ENCODE measurements at regions not wholly inside any gene's neighbourhood (a gene's known extent, or its start where the extent isn't known, plus 50 kb on each side); places are given as distances from the start of the nearest gene placed in this dataset.
"Not testable (repeated sequence)": the region's sequence is repeated elsewhere in the genome, so short reads cannot be mapped to it uniquely, and the experiment has no call there.

GRCh38 chr16:5214466-5214865 is 116.9 kb upstream of the EEF2KMT start:
- no peak for DNase-seq

- not testable (repeated sequence) for DNase-seq
Measured at GRCh38 chr16:5212501-5212900, 114.9 kb upstream of the EEF2KMT start.

- DNase-seq: not testable (repeated sequence)
Measured at GRCh38 chr16:5207862-5208498, 110.4 kb upstream of the EEF2KMT start.

GRCh38 chr16:5207001-5207523 is 109.5 kb upstream of the EEF2KMT start:
- no peak for DNase-seq

GRCh38 chr16:5206331-5206990 is 108.9 kb upstream of the EEF2KMT start:
- DNase-seq: no peak

GRCh38 chr16:5205361-5206040 is 107.9 kb upstream of the EEF2KMT start:
- DNase-seq: no peak

- not testable (repeated sequence) for DNase-seq
Measured at GRCh38 chr16:5203675-5204074, 106.1 kb upstream of the EEF2KMT start.

- no peak for DNase-seq
Measured at GRCh38 chr16:5200123-5200522, 102.5 kb upstream of the EEF2KMT start.

GRCh38 chr16:5196204-5196603 is 98.6 kb upstream of the EEF2KMT start:
- no peak for DNase-seq

GRCh38 chr16:5193861-5194260 is 96.3 kb upstream of the EEF2KMT start:
- no peak for DNase-seq

GRCh38 chr16:5188989-5189352 is 91.4 kb upstream of the EEF2KMT start:
- DNase-seq: no peak

- no peak for DNase-seq
Measured at GRCh38 chr16:5188318-5188988, 90.9 kb upstream of the EEF2KMT start.

GRCh38 chr16:5187402-5187952 is 89.9 kb upstream of the EEF2KMT start:
- DNase-seq: no peak

GRCh38 chr16:5186381-5186903 is 88.8 kb upstream of the EEF2KMT start:
- no peak for DNase-seq

- no peak for DNase-seq
Measured at GRCh38 chr16:5176505-5176904, 78.9 kb upstream of the EEF2KMT start.

GRCh38 chr16:5175266-5175665 is 77.7 kb upstream of the EEF2KMT start:
- no peak for DNase-seq

GRCh38 chr16:5166486-5166885 is 68.9 kb upstream of the EEF2KMT start:
- DNase-seq: no peak

- not testable (repeated sequence) for DNase-seq
Measured at GRCh38 chr16:5165429-5165828, 67.8 kb upstream of the EEF2KMT start.

- DNase-seq: not testable (repeated sequence)
Measured at GRCh38 chr16:5162801-5163200, 65.2 kb upstream of the EEF2KMT start.

GRCh38 chr16:5161888-5162287 is 64.3 kb upstream of the EEF2KMT start:
- DNase-seq: not testable (repeated sequence)

GRCh38 chr16:5160010-5160409 is 62.4 kb upstream of the EEF2KMT start:
- DNase-seq: not testable (repeated sequence)

- not testable (repeated sequence) for DNase-seq
Measured at GRCh38 chr16:5159537-5159936, 61.9 kb upstream of the EEF2KMT start.

GRCh38 chr16:5158494-5158893 is 60.9 kb upstream of the EEF2KMT start:
- no peak for DNase-seq

Measured in stimulated activated CD4-positive, alpha-beta T cell treated with anti-CD3 and anti-CD28 coated beads, Interleukin-4, amount 100 ng/mL, for 4 hours (primary cell).